ENCODE measurements at regions not wholly inside any gene's neighbourhood (a gene's known extent, or its start where the extent isn't known, plus 50 kb on each side); places are given as distances from the start of the nearest gene placed in this dataset.

DNA sequence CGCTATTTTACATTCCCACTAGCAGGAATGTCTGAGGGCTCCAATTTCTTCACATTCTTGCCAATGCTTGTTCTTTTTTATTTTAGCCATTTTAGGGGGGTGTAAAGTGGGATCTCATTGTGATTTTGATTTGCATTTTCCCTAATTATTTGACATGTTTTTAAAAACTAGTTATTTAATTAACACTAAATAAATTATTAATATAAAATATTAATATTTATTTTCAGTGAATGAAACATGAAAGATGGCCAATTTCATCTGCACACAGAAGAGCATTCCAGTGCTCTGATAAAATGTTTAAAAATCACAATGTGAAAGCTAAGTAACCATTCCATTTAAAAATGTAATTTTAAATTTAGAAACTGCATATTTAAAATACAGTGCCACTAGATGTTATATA lies 322.2 kb upstream of the ZNF521 start:
- 0 out of 2 replicates have a peak, but pooled peaks cover 6% of the 10 kb centered on the region for H3K27me3 ChIP-seq (ENCODE audit: insufficient read depth, low read length)
- H3K9ac ChIP-seq (ENCODE audit: low read length): no peak overlapping the region
- no peaks in the 10 kb centered on the region for H4K20me1 ChIP-seq (ENCODE audit: insufficient read depth)
- TF ChIP-seq, protein P1, sequence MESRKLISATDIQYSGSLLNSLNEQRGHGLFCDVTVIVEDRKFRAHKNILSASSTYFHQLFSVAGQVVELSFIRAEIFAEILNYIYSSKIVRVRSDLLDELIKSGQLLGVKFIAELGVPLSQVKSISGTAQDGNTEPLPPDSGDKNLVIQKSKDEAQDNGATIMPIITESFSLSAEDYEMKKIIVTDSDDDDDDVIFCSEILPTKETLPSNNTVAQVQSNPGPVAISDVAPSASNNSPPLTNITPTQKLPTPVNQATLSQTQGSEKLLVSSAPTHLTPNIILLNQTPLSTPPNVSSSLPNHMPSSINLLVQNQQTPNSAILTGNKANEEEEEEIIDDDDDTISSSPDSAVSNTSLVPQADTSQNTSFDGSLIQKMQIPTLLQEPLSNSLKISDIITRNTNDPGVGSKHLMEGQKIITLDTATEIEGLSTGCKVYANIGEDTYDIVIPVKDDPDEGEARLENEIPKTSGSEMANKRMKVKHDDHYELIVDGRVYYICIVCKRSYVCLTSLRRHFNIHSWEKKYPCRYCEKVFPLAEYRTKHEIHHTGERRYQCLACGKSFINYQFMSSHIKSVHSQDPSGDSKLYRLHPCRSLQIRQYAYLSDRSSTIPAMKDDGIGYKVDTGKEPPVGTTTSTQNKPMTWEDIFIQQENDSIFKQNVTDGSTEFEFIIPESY (IDR thresholded peaks at IDR 0.05; ENCODE audit: extremely low read depth, insufficient replicate concordance, low read length): no peak
- TF ChIP-seq EGR1 (IDR thresholded peaks at IDR 0.05; ENCODE audit: low read depth) (no peak), SRF (IDR thresholded peaks at IDR 0.05; ENCODE audit: low read depth) (no peak), FOSL1 (IDR thresholded peaks at IDR 0.05; ENCODE audit: low read depth) (no peak), EZH2 (IDR thresholded peaks at IDR 0.05) (no peak), ELF1 (IDR thresholded peaks at IDR 0.05; ENCODE audit: borderline replicate concordance, low read depth) (no peak), SP1 (IDR thresholded peaks at IDR 0.05; ENCODE audit: low read depth) (no peak)
- RAD21 ChIA-PET (ENCODE audit: low non-redundant PET in 1 of 2, low total read pairs in 2 of 2, uncharacterized antibody in 2 of 2, unreplicated experiment in 2 of 2): no interaction called here
- DNase-seq (ENCODE audit: low read depth, low spot score): no peak
- POLR2A ChIA-PET: no interaction called here
- intact Hi-C loops (cut with micrococcal nuclease): no loop called here
- no peaks in the 10 kb centered on the region for H3K36me3 ChIP-seq (ENCODE audit: control insufficient read depth in 1 of 2, insufficient read depth in 2 of 2, low read length in 2 of 2)
- H3K79me2 ChIP-seq (ENCODE audit: insufficient read depth, low read length): no peaks in the 10 kb centered on the region
- H3K9me2 ChIP-seq (ENCODE audit: insufficient read depth): no peaks in the 10 kb centered on the region
- BruUV-seq (replicated peaks): no TSS peak
- H3K4me3 ChIP-seq (replicated peaks in 1 of 2; ENCODE audit: low read depth in 1 of 2, low read length in 2 of 2): no peak overlapping the region
- no peak overlapping the region for H2AFZ ChIP-seq (ENCODE audit: low read depth, low read length, poor library complexity, severe bottlenecking)
- H3K27ac ChIP-seq (ENCODE audit: low read depth, low read length): no peak overlapping the region
- 0 out of 4 replicates have a peak, but pooled peaks cover 0 to 3% of the 10 kb centered on the region in 2 experiments for H3K9me3 ChIP-seq (ENCODE audit: control insufficient read depth in 1 of 2, insufficient read depth in 1 of 2, low read depth in 1 of 2, low read length in 2 of 2)
- H3K4me2 ChIP-seq (ENCODE audit: low read length): no peak overlapping the region
- CTCF ChIA-PET: no interaction called here
- no peaks in the 10 kb centered on the region for H3K4me1 ChIP-seq (ENCODE audit: control insufficient read depth in 1 of 2, insufficient read depth in 2 of 2, low read length in 2 of 2)
- ATAC-seq: no peak

DNA sequence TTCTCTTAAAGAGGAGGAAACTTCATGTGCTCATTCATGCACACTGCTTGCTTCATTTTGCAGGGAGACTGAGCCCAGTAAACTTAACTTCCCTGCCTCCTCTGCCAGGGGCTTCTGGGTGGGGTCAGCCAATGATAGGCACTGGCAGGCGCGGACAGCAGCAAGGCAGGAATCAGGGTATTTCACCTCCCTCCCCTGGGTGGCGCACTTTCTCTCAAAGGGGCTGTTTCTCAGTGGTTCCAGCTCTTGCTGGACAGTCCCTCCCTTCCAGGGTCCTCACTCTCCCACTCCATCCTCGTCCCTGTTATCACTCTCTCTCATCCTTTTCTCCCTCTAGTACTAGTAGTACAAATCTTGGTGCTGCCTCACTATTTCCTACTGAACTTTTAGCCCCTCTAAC lies 320.5 kb upstream of the ZNF521 start:
- intact Hi-C loops (cut with micrococcal nuclease): no loop called here
- Histone ChIP-seq H3K9me2 (ENCODE audit: insufficient read depth) (no peaks in the 10 kb centered on the region), H3K36me3 (ENCODE audit: control insufficient read depth in 1 of 2, insufficient read depth in 2 of 2, low read length in 2 of 2) (no peaks in the 10 kb centered on the region), H4K20me1 (ENCODE audit: insufficient read depth) (no peaks in the 10 kb centered on the region), H3K9me3 (ENCODE audit: control insufficient read depth in 1 of 2, insufficient read depth in 1 of 2, low read depth in 1 of 2, low read length in 2 of 2) (0 out of 4 replicates have a peak, but pooled peaks cover 0 to 3% of the 10 kb centered on the region in 2 experiments), H3K27me3 (ENCODE audit: insufficient read depth, low read length) (0 out of 2 replicates have a peak, but pooled peaks cover 6% of the 10 kb centered on the region), H3K79me2 (ENCODE audit: insufficient read depth, low read length) (no peaks in the 10 kb centered on the region), H3K4me3 (replicated peaks in 1 of 2; ENCODE audit: low read depth in 1 of 2, low read length in 2 of 2) (no peak overlapping the region), H3K4me1 (ENCODE audit: control insufficient read depth in 1 of 2, insufficient read depth in 2 of 2, low read length in 2 of 2) (no peaks in the 10 kb centered on the region), H2AFZ (ENCODE audit: low read depth, low read length, poor library complexity, severe bottlenecking) (no peak overlapping the region), H3K9ac (ENCODE audit: low read length) (no peak overlapping the region), H3K4me2 (ENCODE audit: low read length) (no peak overlapping the region), H3K27ac (ENCODE audit: low read depth, low read length) (no peak overlapping the region)
- no TSS peak for BruUV-seq (replicated peaks)
- CTCF ChIA-PET: no interaction called here
- TF ChIP-seq SP1 (IDR thresholded peaks at IDR 0.05; ENCODE audit: low read depth): no peak
- TF ChIP-seq, protein P2, sequence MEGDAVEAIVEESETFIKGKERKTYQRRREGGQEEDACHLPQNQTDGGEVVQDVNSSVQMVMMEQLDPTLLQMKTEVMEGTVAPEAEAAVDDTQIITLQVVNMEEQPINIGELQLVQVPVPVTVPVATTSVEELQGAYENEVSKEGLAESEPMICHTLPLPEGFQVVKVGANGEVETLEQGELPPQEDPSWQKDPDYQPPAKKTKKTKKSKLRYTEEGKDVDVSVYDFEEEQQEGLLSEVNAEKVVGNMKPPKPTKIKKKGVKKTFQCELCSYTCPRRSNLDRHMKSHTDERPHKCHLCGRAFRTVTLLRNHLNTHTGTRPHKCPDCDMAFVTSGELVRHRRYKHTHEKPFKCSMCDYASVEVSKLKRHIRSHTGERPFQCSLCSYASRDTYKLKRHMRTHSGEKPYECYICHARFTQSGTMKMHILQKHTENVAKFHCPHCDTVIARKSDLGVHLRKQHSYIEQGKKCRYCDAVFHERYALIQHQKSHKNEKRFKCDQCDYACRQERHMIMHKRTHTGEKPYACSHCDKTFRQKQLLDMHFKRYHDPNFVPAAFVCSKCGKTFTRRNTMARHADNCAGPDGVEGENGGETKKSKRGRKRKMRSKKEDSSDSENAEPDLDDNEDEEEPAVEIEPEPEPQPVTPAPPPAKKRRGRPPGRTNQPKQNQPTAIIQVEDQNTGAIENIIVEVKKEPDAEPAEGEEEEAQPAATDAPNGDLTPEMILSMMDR (IDR thresholded peaks at IDR 0.05 in 2 of 3, conservative IDR thresholded peaks at IDR 0.05 in 1 of 3; ENCODE audit: borderline replicate concordance in 1 of 3, insufficient read depth in 1 of 3, low read depth in 2 of 3, low read length in 2 of 3): peak in 2 of 3 experiments; percentile 10 to 34; a peak in 2 of 6 replicates
- DNase-seq (ENCODE audit: low read depth, low spot score): no peak
- POLR2A ChIA-PET: no interaction called here
- no peak for ATAC-seq
- RAD21 ChIA-PET (ENCODE audit: low non-redundant PET in 1 of 2, low total read pairs in 2 of 2, uncharacterized antibody in 2 of 2, unreplicated experiment in 2 of 2): no interaction called here

Measured in HCT116 (cell line).